CD4-positive, alpha-beta T cell (primary cell): ENCODE measurements at regions not wholly inside any gene's neighbourhood (a gene's known extent, or its start where the extent isn't known, plus 50 kb on each side); places are given as distances from the start of the nearest gene placed in this dataset.

Experiments used
- ATAC-seq: fragments of 200-7000 bp; cut with Tn5 transposase; one replicate; pipeline ENCODE4 v1.10.0; 2022; ENCODE audit warnings: mild to moderate bottlenecking; ENCODE audit not compliant: poor library complexity
- CTCF ChIA-PET: fragments of 350-600 bp; sonication (Branson Sonifier 250); formaldehyde crosslinking; loops from one replicate; lab custom pipeline; 2021; ENCODE audit warnings: antibody characterized with exemption, inconsistent platforms; lab: Charles Lee
- POLR2A ChIA-PET: fragments of 350-600 bp; sonication (Branson Sonifier 250); formaldehyde crosslinking; loops from one replicate; lab custom pipeline; 2021; ENCODE audit warnings: antibody characterized with exemption, inconsistent platforms; lab: Charles Lee
- DNase-seq, 14 experiments: peaks; one replicate each; pipeline ENCODE4 v3.0.0-alpha.2; 2013 to 2020; ENCODE audit warnings: mixed read lengths in 2 of 14
- H3K27ac ChIP-seq, 2 donors: one replicate each; pipeline versions ENCODE4 v1.5.1 to v1.7.0; 2013; ENCODE audit warnings: low read length in 2 of 2, low read depth in 1 of 2, mild to moderate bottlenecking in 1 of 2
- H3K27me3 ChIP-seq, 2 experiments: 1 replicate in 1 of 2; 2 replicates in 1 of 2; pipeline versions ENCODE4 v1.6.1 to v1.7.0; 2013; ENCODE audit warnings: low read length in 2 of 2, control low read depth in 1 of 2, mild to moderate bottlenecking in 1 of 2, moderate library complexity in 1 of 2; ENCODE audit not compliant: insufficient read depth in 2 of 2, control insufficient read depth in 1 of 2
- H3K36me3 ChIP-seq: one replicate; pipeline ENCODE4 v1.6.1; 2013; ENCODE audit warnings: low read length, control low read depth; ENCODE audit not compliant: insufficient read depth
- H3K4me1 ChIP-seq: one replicate; pipeline ENCODE4 v1.6.1; 2013; ENCODE audit warnings: low read length, control low read depth; ENCODE audit not compliant: insufficient read depth
- H3K4me3 ChIP-seq: one replicate; pipeline ENCODE4 v1.5.1; 2013; ENCODE audit warnings: mild to moderate bottlenecking, low read length, moderate library complexity
- H3K9me3 ChIP-seq, 2 experiments: 1 replicate in 1 of 2; 2 replicates in 1 of 2; pipeline versions ENCODE4 v1.6.1 to v1.7.0; 2013; ENCODE audit warnings: low read length in 2 of 2, mild to moderate bottlenecking in 2 of 2, control low read depth in 1 of 2, moderate library complexity in 1 of 2; ENCODE audit not compliant: control insufficient read depth in 1 of 2, insufficient read depth in 1 of 2
- H3K27ac Mint-ChIP-seq: one replicate; pipeline ENCODE4 v1.8.0; 2020; ENCODE audit warnings: mixed read lengths
- H3K27me3 Mint-ChIP-seq: one replicate; pipeline ENCODE4 v1.8.0; 2021; ENCODE audit warnings: mixed read lengths
- H3K36me3 Mint-ChIP-seq: one replicate; pipeline ENCODE4 v1.8.0; 2021; ENCODE audit warnings: low read depth, mixed read lengths
- H3K4me1 Mint-ChIP-seq: one replicate; pipeline ENCODE4 v1.8.0; 2021; ENCODE audit warnings: low read depth, mixed read lengths
- H3K4me3 Mint-ChIP-seq: one replicate; pipeline ENCODE4 v1.8.0; 2020; ENCODE audit warnings: mild to moderate bottlenecking, mixed read lengths
- H3K9me3 Mint-ChIP-seq: one replicate; pipeline ENCODE4 v1.8.0; 2020; ENCODE audit warnings: mixed read lengths
- intact Hi-C, 2 experiments: fragments of 100-400 bp; cut with DNase I in 1 of 2; cut with micrococcal nuclease in 1 of 2; formaldehyde crosslinking; loops; one replicate each; pipeline versions ENCODE4 v1.15.1 to v1.9.0; 2023 to 2025; cut with DNase I, micrococcal nuclease
- TF ChIP-seq, protein P1 (sequence below): fragments of 200-600 bp; IDR thresholded peaks from one replicate; pipeline ENCODE4 v1.8.0; 2022; ENCODE audit warnings: antibody characterized with exemption, mild to moderate bottlenecking

DNA sequence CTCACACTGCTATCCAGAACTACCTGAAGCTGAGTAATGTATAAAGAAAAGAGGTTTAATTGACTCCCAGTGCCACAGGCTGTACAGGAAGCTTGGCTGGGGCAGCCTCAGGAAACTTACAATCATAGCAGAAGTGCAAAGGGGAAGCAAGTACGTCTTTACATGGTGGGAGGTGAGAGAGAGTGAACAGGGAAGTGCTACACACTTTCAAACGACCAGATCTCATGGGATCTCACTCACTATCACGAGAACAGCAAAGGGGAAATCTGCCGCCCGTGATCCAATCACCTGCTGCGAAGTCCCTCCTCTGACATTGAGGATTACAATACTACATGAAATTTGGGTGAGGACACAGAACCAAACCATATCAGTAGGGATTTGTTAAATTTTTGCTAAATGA, 150.4 kb upstream of the NXPH2 start:
- ChIA-PET POLR2A (no interaction called here), CTCF (no interaction called here)
- peaks cover 0 to 10% of the 10 kb centered on the region in 2 experiments for H3K9me3 ChIP-seq
- no peak overlapping the region for H3K4me3 ChIP-seq
- Mint-ChIP-seq H3K27ac (no peak overlapping the region), H3K4me1 (no peaks in the 10 kb centered on the region), H3K9me3 (peaks cover 4% of the 10 kb centered on the region), H3K36me3 (no peaks in the 10 kb centered on the region), H3K27me3 (no peaks in the 10 kb centered on the region), H3K4me3 (no peak overlapping the region)
- TF ChIP-seq, protein P1, sequence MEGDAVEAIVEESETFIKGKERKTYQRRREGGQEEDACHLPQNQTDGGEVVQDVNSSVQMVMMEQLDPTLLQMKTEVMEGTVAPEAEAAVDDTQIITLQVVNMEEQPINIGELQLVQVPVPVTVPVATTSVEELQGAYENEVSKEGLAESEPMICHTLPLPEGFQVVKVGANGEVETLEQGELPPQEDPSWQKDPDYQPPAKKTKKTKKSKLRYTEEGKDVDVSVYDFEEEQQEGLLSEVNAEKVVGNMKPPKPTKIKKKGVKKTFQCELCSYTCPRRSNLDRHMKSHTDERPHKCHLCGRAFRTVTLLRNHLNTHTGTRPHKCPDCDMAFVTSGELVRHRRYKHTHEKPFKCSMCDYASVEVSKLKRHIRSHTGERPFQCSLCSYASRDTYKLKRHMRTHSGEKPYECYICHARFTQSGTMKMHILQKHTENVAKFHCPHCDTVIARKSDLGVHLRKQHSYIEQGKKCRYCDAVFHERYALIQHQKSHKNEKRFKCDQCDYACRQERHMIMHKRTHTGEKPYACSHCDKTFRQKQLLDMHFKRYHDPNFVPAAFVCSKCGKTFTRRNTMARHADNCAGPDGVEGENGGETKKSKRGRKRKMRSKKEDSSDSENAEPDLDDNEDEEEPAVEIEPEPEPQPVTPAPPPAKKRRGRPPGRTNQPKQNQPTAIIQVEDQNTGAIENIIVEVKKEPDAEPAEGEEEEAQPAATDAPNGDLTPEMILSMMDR = no peak
- H3K27ac ChIP-seq = no peak overlapping the region
- ATAC-seq = no peak
- H3K27me3 ChIP-seq = no peaks in the 10 kb centered on the region
- intact Hi-C loops = no loop called here
- H3K36me3 ChIP-seq = no peaks in the 10 kb centered on the region
- no peak for DNase-seq
- H3K4me1 ChIP-seq = no peaks in the 10 kb centered on the region

DNA sequence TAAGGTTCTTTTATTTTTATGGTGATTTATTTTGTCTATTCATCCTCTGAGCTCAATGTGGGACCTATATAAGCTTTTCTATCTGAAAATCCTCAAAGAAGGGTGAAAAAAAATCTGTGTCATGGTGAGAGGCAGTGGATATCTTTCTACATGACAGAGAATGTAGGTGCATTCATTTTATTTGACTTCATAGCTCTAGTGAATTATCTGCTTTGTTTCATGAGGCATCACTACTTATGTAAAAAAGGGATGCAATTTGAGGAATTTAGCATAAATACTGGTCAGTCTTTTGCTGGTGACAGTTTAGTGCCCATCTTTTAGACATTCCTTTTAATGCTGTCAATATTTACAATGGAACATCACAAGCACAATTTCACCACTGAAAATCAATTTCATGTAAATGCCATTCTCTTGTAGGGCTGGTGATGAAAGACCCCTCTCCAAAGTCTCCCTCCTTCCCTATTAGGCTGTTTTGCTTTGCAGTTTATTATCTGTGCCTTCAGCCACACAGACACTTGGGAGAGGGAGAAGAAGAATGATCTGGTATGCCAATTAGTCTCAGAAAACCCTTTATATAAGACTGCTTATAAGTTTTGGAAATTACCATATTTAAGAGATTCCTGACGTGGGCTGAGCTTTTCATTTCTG, 148.3 kb upstream of the NXPH2 start:
- no peak for DNase-seq
- TF ChIP-seq, protein P1 = no peak
- no peak overlapping the region for H3K27ac Mint-ChIP-seq
- H3K4me3 Mint-ChIP-seq = no peak overlapping the region
- H3K27me3 Mint-ChIP-seq = no peaks in the 10 kb centered on the region
- Histone ChIP-seq H3K4me3 (no peak overlapping the region), H3K27ac (no peak overlapping the region), H3K9me3 (peaks cover 0 to 10% of the 10 kb centered on the region in 2 experiments), H3K4me1 (no peaks in the 10 kb centered on the region), H3K36me3 (no peaks in the 10 kb centered on the region), H3K27me3 (no peaks in the 10 kb centered on the region)
- POLR2A ChIA-PET = no interaction called here
- CTCF ChIA-PET = no interaction called here
- H3K4me1 Mint-ChIP-seq = no peaks in the 10 kb centered on the region
- no peaks in the 10 kb centered on the region for H3K36me3 Mint-ChIP-seq
- ATAC-seq = no peak
- intact Hi-C loops = no loop called here
- H3K9me3 Mint-ChIP-seq = peaks cover 4% of the 10 kb centered on the region

DNA sequence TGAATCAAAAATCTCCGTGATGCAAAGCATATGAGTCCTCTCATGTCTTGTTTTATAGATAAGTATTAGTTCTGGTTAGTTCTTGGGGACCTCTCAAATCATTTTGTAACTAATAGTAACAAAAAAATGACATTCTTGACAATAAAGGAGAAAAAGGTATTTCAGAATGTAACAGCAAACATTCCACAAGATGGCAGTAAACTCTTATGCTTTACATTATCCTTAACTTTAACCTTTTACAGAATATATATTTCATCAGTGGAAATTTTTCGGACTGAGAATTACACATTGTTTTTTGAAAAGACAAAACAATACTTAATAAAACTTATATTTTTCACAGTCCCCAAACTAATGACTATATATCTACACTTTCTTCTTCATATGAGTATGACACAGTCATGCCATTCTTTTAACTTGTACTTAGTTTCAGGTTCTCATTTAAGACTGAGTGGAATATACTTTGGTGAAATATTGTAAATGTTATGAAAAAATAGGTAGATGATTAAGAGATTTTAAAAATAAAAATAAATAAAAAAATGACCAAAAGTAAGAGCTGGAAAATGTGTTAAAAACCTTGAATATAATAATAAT, 142.9 kb upstream of the NXPH2 start:
- H3K36me3 Mint-ChIP-seq = no peaks in the 10 kb centered on the region
- H3K4me1 ChIP-seq = no peaks in the 10 kb centered on the region
- CTCF ChIA-PET = no interaction called here
- DNase-seq (no peak), ATAC-seq (no peak)
- H3K27ac Mint-ChIP-seq = no peak overlapping the region
- H3K27me3 Mint-ChIP-seq = no peaks in the 10 kb centered on the region
- intact Hi-C loops = no loop called here
- H3K4me3 Mint-ChIP-seq = no peak overlapping the region
- H3K9me3 Mint-ChIP-seq = no peaks in the 10 kb centered on the region
- POLR2A ChIA-PET = no interaction called here
- no peak overlapping the region for H3K27ac ChIP-seq
- H3K4me3 ChIP-seq = no peak overlapping the region
- no peaks in the 10 kb centered on the region for H3K4me1 Mint-ChIP-seq
- no peaks in the 10 kb centered on the region for H3K27me3 ChIP-seq
- no peaks in the 10 kb centered on the region for H3K36me3 ChIP-seq
- no peaks in the 10 kb centered on the region for H3K9me3 ChIP-seq
- TF ChIP-seq, protein P1 = no peak
